Neuronal stem cell (in vitro differentiated cells): ENCODE measurements at regions not wholly inside any gene's neighbourhood (a gene's known extent, or its start where the extent isn't known, plus 50 kb on each side); places are given as distances from the start of the nearest gene placed in this dataset.

Source experiments
- DNase-seq: peaks from one replicate; pipeline ENCODE4 v3.0.0-alpha.2; 2013; ENCODE audit warnings: low spot score
- H2AFZ ChIP-seq: one replicate; pipeline ENCODE4 v1.6.1; 2013; ENCODE audit warnings: mild to moderate bottlenecking, low read length, inconsistent platforms
- H2AK5ac ChIP-seq: 2 replicates; pipeline ENCODE4 v1.6.1; 2013; ENCODE audit warnings: low read depth, mild to moderate bottlenecking, inconsistent platforms, low read length, moderate library complexity, mixed read lengths
- H2BK120ac ChIP-seq: 2 replicates; pipeline ENCODE4 v1.6.1; 2013; ENCODE audit warnings: low read depth, mild to moderate bottlenecking, inconsistent platforms, low read length, moderate library complexity, mixed read lengths
- H2BK12ac ChIP-seq: one replicate; pipeline ENCODE4 v1.6.1; 2013; ENCODE audit warnings: low read length, inconsistent platforms
- H2BK15ac ChIP-seq: 2 replicates; pipeline ENCODE4 v1.6.1; 2013; ENCODE audit warnings: mild to moderate bottlenecking, low read length, inconsistent platforms, mixed read lengths
- H2BK5ac ChIP-seq: one replicate; pipeline ENCODE4 v1.6.1; 2013; ENCODE audit warnings: inconsistent platforms, mild to moderate bottlenecking, low read length, moderate library complexity
- H3K14ac ChIP-seq: one replicate; pipeline ENCODE4 v1.6.1; 2013; ENCODE audit warnings: low read length, inconsistent platforms
- H3K18ac ChIP-seq: 2 replicates; pipeline ENCODE4 v1.6.1; 2013; ENCODE audit warnings: low read length, inconsistent platforms
- H3K23ac ChIP-seq: 2 replicates; pipeline ENCODE4 v1.6.1; 2013; ENCODE audit warnings: low read depth, mild to moderate bottlenecking, mixed read lengths, low read length, inconsistent platforms; ENCODE audit not compliant: poor library complexity
- H3K27ac ChIP-seq: replicated peaks from 3 replicates; pipeline ENCODE4 v1.5.1; 2013; ENCODE audit warnings: low read length, inconsistent platforms
- H3K27me3 ChIP-seq, 3 experiments: 2 replicates each; pipeline ENCODE4 v1.6.1; 2013; ENCODE audit warnings: low read length in 3 of 3, mild to moderate bottlenecking in 2 of 3, inconsistent platforms in 1 of 3, low read depth in 1 of 3, mixed read lengths in 1 of 3, moderate library complexity in 1 of 3; ENCODE audit not compliant: control insufficient read depth in 3 of 3, insufficient read depth in 3 of 3
- H3K36me3 ChIP-seq, 2 donors: replicated peaks in 1 of 2; 2 replicates each; pipeline ENCODE4 v1.6.1; 2013; ENCODE audit warnings: low read length in 2 of 2; ENCODE audit not compliant: control insufficient read depth in 2 of 2, insufficient read depth in 2 of 2
- H3K4ac ChIP-seq: 2 replicates; pipeline ENCODE4 v1.6.1; 2013; ENCODE audit warnings: inconsistent platforms, mild to moderate bottlenecking, low read length, moderate library complexity
- H3K4me1 ChIP-seq, 2 donors: 1 replicate in 1 of 2; 2 replicates in 1 of 2; pipeline ENCODE4 v1.6.1; 2013; ENCODE audit warnings: low read length in 2 of 2, low read depth in 1 of 2; ENCODE audit not compliant: control insufficient read depth in 2 of 2, insufficient read depth in 1 of 2
- H3K4me2 ChIP-seq: one replicate; pipeline ENCODE4 v1.6.1; 2013; ENCODE audit warnings: mild to moderate bottlenecking, low read length, inconsistent platforms; ENCODE audit not compliant: insufficient read depth, poor library complexity, severe bottlenecking
- H3K4me3 ChIP-seq, 2 donors: 2 replicates each; pipeline ENCODE4 v1.5.1; 2013; ENCODE audit warnings: low read length in 2 of 2, mild to moderate bottlenecking in 2 of 2, inconsistent platforms in 1 of 2, moderate library complexity in 1 of 2
- H3K79me1 ChIP-seq: one replicate; pipeline ENCODE4 v1.6.1; 2013; ENCODE audit warnings: low read depth, mild to moderate bottlenecking, inconsistent platforms, low read length, moderate library complexity
- H3K9ac ChIP-seq: one replicate; pipeline ENCODE4 v1.6.1; 2013; ENCODE audit warnings: mild to moderate bottlenecking, low read depth, low read length, inconsistent platforms; ENCODE audit not compliant: poor library complexity
- H3K9me3 ChIP-seq, 2 donors: replicated peaks in 1 of 2; 2 replicates each; pipeline versions ENCODE3 to v1.6.1; 2013; ENCODE audit warnings: low read length in 2 of 2, mild to moderate bottlenecking in 2 of 2, inconsistent platforms in 1 of 2, low read depth in 1 of 2, mixed read lengths in 1 of 2, moderate library complexity in 1 of 2; ENCODE audit not compliant: control insufficient read depth in 2 of 2, insufficient read depth in 1 of 2
- H4K8ac ChIP-seq: one replicate; pipeline ENCODE4 v1.6.1; 2013; ENCODE audit warnings: low read depth, mild to moderate bottlenecking, inconsistent platforms, low read length, moderate library complexity
- H4K91ac ChIP-seq: one replicate; pipeline ENCODE4 v1.6.1; 2013; ENCODE audit warnings: low read length, low read depth, mild to moderate bottlenecking, inconsistent platforms; ENCODE audit not compliant: poor library complexity
- WGBS, 2 donors: extraction: QIAGEN DNeasy Blood & Tissue Kit; methylation state at CpG; one replicate each; pipeline ENCODE4 v1.1.7; 2013; ENCODE audit warnings: missing lambda C conversion rate in 2 of 2, mixed read lengths in 1 of 2; ENCODE audit not compliant: insufficient read length in 2 of 2, insufficient replicate concordance in 1 of 2; ENCODE audit errors: extremely low coverage in 2 of 2; 5-methylcytosine and 5-hydroxymethylcytosine counted together

GRCh38 chr7:136045181-136045580, 68.0 kb upstream of the MTPN start:
- Histone ChIP-seq H3K79me1 (no peaks in the 10 kb centered on the region), H3K9me3 (no peaks in the 10 kb centered on the region), H3K4ac (no peak overlapping the region), H4K91ac (no peak overlapping the region), H3K27me3 (no peaks in the 10 kb centered on the region), H3K18ac (no peak overlapping the region), H3K36me3 (no peaks in the 10 kb centered on the region), H3K4me3 (no peak overlapping the region), H3K4me1 (no peaks in the 10 kb centered on the region), H3K14ac (no peak overlapping the region), H2BK15ac (no peak overlapping the region), H2BK120ac (no peak overlapping the region), H3K4me2 (no peak overlapping the region), H2AFZ (no peak overlapping the region), H2AK5ac (no peak overlapping the region), H2BK5ac (no peak overlapping the region), H3K9ac (no peak overlapping the region), H4K8ac (no peak overlapping the region), H2BK12ac (no peak overlapping the region), H3K23ac (no peak overlapping the region), H3K27ac (no peak overlapping the region)
- no CpG with 5 or more reads among the region's 3 CpGs for WGBS, 2 donors
- DNase-seq: no peak

GRCh38 chr7:136039577-136040345, 62.6 kb upstream of the MTPN start:
- Histone ChIP-seq H3K36me3 (no peaks in the 10 kb centered on the region), H3K79me1 (no peaks in the 10 kb centered on the region), H3K4me3 (no peak overlapping the region), H4K8ac (no peak overlapping the region), H2BK15ac (no peak overlapping the region), H3K4me1 (peaks cover 0 to 4% of the 10 kb centered on the region in 2 donors), H4K91ac (no peak overlapping the region), H2BK120ac (no peak overlapping the region), H3K9me3 (no peaks in the 10 kb centered on the region), H2AK5ac (no peak overlapping the region), H3K27me3 (no peaks in the 10 kb centered on the region), H3K4ac (no peak overlapping the region), H3K23ac (no peak overlapping the region), H3K14ac (no peak overlapping the region), H2BK12ac (no peak overlapping the region), H3K4me2 (no peak overlapping the region), H2BK5ac (no peak overlapping the region), H3K9ac (no peak overlapping the region), H3K27ac (no peak overlapping the region), H3K18ac (no peak overlapping the region), H2AFZ (no peak overlapping the region)
- WGBS, 2 donors: no CpG with 5 or more reads among the region's 5 CpGs
- no peak for DNase-seq

- Histone ChIP-seq H3K9me3 (no peaks in the 10 kb centered on the region), H3K23ac (no peak overlapping the region), H3K27ac (no peak overlapping the region), H3K36me3 (no peaks in the 10 kb centered on the region), H3K18ac (no peak overlapping the region), H3K4me2 (no peak overlapping the region), H3K9ac (no peak overlapping the region), H3K4me3 (no peak overlapping the region), H3K14ac (no peak overlapping the region), H4K91ac (no peak overlapping the region), H2AK5ac (no peak overlapping the region), H2BK120ac (no peak overlapping the region), H4K8ac (no peak overlapping the region), H2BK12ac (no peak overlapping the region), H3K4me1 (peaks cover 0 to 4% of the 10 kb centered on the region in 2 donors), H3K79me1 (no peaks in the 10 kb centered on the region), H2BK5ac (no peak overlapping the region), H3K27me3 (no peaks in the 10 kb centered on the region), H3K4ac (no peak overlapping the region), H2BK15ac (no peak overlapping the region), H2AFZ (no peak overlapping the region)
- DNase-seq: no peak
- WGBS, 2 donors: no CpG with 5 or more reads among the region's 3 CpGs
Measured at GRCh38 chr7:136036336-136036735, 59.2 kb upstream of the MTPN start.

- Histone ChIP-seq H4K91ac (no peak overlapping the region), H3K9ac (no peak overlapping the region), H3K4ac (no peak overlapping the region), H2BK120ac (no peak overlapping the region), H3K9me3 (no peaks in the 10 kb centered on the region), H2BK15ac (no peak overlapping the region), H3K27ac (no peak overlapping the region), H3K18ac (no peak overlapping the region), H4K8ac (no peak overlapping the region), H3K27me3 (no peaks in the 10 kb centered on the region), H3K79me1 (no peaks in the 10 kb centered on the region), H2BK5ac (no peak overlapping the region), H2BK12ac (no peak overlapping the region), H2AFZ (no peak overlapping the region), H3K23ac (no peak overlapping the region), H3K36me3 (no peaks in the 10 kb centered on the region), H2AK5ac (no peak overlapping the region), H3K14ac (no peak overlapping the region), H3K4me1 (peaks cover 0 to 3% of the 10 kb centered on the region in 2 donors), H3K4me3 (no peak overlapping the region), H3K4me2 (no peak overlapping the region)
- DNase-seq: no peak
- no CpG with 5 or more reads among the region's 3 CpGs for WGBS, 2 donors
Measured at GRCh38 chr7:136034132-136034531, 57.0 kb upstream of the MTPN start.
